ENCODE measurements at regions not wholly inside any gene's neighbourhood (a gene's known extent, or its start where the extent isn't known, plus 50 kb on each side); places are given as distances from the start of the nearest gene placed in this dataset.

DNA sequence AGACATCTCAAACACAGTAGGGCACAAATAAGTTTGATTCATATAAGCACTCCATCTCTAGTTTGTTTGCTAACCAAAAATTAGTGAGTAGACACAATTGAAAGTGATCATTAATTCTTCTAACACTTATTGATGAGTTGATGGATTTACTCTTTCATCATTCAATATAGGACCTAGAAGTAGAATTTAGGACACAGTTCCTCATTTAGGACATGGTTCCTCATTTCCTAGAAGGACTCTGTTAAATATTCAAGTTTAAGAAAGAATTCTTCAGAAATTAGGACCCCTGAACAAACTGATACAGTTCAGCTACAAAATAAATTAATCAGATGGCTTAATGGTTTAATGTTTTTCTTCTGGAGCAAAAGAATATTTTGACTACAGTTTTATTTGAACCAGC, 143.5 kb upstream of the PRR16 start:
- no peak overlapping the region for H3K27ac ChIP-seq
- no peak for DNase-seq (ENCODE audit: low read depth in 1 of 2, low spot score in 1 of 2)
- POLR2A ChIA-PET, result no interaction called here
- H3K9me3 ChIP-seq, result no peaks in the 10 kb centered on the region
- no peak for FAIRE-seq
- H3K4me2 ChIP-seq, result no peak overlapping the region
- ATAC-seq, result no peak
- H3K4me1 ChIP-seq, result no peaks in the 10 kb centered on the region
- no peak overlapping the region for H3K4me3 ChIP-seq
- CTCF ChIA-PET, result interaction anchor here (1.5 kb wide), 1 partner anchor 12 kb away, joined by 3 read pairs; no protein-coding TSS in a partner anchor
- TF ChIP-seq RNF2 (IDR thresholded peaks at IDR 0.05; ENCODE audit: borderline replicate concordance, low read depth), result no peak
- TF ChIP-seq PHF8 (IDR thresholded peaks at IDR 0.05; ENCODE audit: borderline replicate concordance, low read depth), result no peak
- no peak for TF ChIP-seq RCOR1 (IDR thresholded peaks at IDR 0.05; ENCODE audit: low read depth, low read length)
- TF ChIP-seq MAZ (IDR thresholded peaks at IDR 0.05; ENCODE audit: borderline replicate concordance, low read depth, low read length), result no peak
- TF ChIP-seq CEBPB (IDR thresholded peaks at IDR 0.05), result no peak
- TF ChIP-seq, protein P1, sequence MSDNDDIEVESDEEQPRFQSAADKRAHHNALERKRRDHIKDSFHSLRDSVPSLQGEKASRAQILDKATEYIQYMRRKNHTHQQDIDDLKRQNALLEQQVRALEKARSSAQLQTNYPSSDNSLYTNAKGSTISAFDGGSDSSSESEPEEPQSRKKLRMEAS (IDR thresholded peaks at IDR 0.05), result no peak

DNA sequence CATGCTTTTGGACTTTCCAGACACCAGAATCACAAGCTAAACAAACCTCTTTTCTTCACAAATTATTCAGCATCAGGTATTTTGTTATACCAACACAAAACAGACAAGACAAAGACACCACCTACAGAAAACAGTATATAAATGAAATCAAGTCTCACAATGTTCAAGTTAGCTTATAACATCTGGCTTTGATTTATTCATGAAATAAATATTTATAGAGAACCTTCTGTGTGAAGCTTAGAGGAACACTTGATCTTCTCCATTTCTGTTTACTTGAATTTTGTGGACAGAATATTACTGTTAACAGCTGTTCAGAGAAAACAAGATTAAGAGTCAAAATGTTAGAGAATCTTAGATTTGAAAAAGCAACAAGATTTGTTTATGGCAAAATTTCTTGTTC, 137.4 kb upstream of the PRR16 start:
- FAIRE-seq, result no peak
- Histone ChIP-seq H3K4me3 (no peak overlapping the region), H3K9me3 (no peaks in the 10 kb centered on the region), H3K4me1 (no peaks in the 10 kb centered on the region), H3K27ac (no peak overlapping the region), H3K4me2 (no peak overlapping the region)
- no peak for DNase-seq (ENCODE audit: low read depth in 1 of 2, low spot score in 1 of 2)
- CTCF ChIA-PET, result no interaction called here
- POLR2A ChIA-PET, result no interaction called here
- TF ChIP-seq ZSCAN20 (CRISPR knock-in tag; IDR thresholded peaks at IDR 0.05) (no peak), RAD21 (conservative IDR thresholded peaks at IDR 0.05 in 1 of 2, IDR thresholded peaks at IDR 0.05 in 1 of 2) (no peak), CHD2 (IDR thresholded peaks at IDR 0.05; ENCODE audit: low read length, partially characterized antibody) (no peak), POLR2A (IDR thresholded peaks at IDR 0.05; ENCODE audit: low read length) (no peak), TFCP2L1 (CRISPR knock-in tag; IDR thresholded peaks at IDR 0.05) (no peak), NFE2L2 (conservative IDR thresholded peaks at IDR 0.05; ENCODE audit: low read length) (no peak)
- TF ChIP-seq, protein P2, sequence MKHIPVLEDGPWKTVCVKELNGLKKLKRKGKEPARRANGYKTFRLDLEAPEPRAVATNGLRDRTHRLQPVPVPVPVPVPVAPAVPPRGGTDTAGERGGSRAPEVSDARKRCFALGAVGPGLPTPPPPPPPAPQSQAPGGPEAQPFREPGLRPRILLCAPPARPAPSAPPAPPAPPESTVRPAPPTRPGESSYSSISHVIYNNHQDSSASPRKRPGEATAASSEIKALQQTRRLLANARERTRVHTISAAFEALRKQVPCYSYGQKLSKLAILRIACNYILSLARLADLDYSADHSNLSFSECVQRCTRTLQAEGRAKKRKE (CRISPR knock-in tag; IDR thresholded peaks at IDR 0.05; ENCODE audit: low read depth), result no peak
- TF ChIP-seq, protein P1 (IDR thresholded peaks at IDR 0.05), result no peak
- TF ChIP-seq, protein P3, sequence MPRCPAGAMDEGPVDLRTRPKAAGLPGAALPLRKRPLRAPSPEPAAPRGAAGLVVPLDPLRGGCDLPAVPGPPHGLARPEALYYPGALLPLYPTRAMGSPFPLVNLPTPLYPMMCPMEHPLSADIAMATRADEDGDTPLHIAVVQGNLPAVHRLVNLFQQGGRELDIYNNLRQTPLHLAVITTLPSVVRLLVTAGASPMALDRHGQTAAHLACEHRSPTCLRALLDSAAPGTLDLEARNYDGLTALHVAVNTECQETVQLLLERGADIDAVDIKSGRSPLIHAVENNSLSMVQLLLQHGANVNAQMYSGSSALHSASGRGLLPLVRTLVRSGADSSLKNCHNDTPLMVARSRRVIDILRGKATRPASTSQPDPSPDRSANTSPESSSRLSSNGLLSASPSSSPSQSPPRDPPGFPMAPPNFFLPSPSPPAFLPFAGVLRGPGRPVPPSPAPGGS (IDR thresholded peaks at IDR 0.05), result no peak
- ATAC-seq, result no peak

DNA sequence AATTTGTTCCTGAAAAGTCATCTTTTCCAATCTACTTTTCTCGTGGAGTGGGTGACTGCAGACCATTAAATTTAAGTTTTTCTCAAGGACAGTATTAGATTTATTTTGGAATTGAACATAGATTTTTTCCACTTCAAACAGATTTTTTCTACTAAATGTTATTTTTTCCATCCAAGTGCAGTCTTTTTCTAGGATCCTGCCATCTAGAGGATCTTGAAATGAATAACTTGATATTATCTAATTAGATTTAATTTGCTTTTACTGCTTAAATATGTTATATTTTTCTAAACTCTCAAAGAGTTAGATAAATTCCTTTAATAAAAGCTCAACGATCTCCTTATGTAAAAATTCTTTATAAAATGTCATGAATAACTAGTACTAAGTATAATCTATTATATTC, 136.9 kb upstream of the PRR16 start:
- under 1% methylated on average over 2 of the region's 2 CpGs for WGBS (ENCODE audit: missing lambda C conversion rate)
- Histone ChIP-seq H3K9me3 (no peaks in the 10 kb centered on the region), H3K4me1 (no peaks in the 10 kb centered on the region), H3K27ac (no peak overlapping the region), H3K4me2 (no peak overlapping the region), H3K4me3 (no peak overlapping the region)
- ATAC-seq (no peak), DNase-seq (ENCODE audit: low read depth in 1 of 2, low spot score in 1 of 2) (no peak), FAIRE-seq (no peak)
- ChIA-PET CTCF (no interaction called here), POLR2A (no interaction called here)
- no peak for TF ChIP-seq CBX2 (IDR thresholded peaks at IDR 0.05; ENCODE audit: borderline replicate concordance, low read depth)
- no peak for TF ChIP-seq MYC (IDR thresholded peaks at IDR 0.05; ENCODE audit: borderline replicate concordance, low read length)
- TF ChIP-seq JUN (IDR thresholded peaks at IDR 0.05), result no peak
- TF ChIP-seq NPAS2 (CRISPR knock-in tag; IDR thresholded peaks at IDR 0.05; ENCODE audit: borderline replicate concordance), result no peak
- TF ChIP-seq CHD2 (IDR thresholded peaks at IDR 0.05; ENCODE audit: low read length, partially characterized antibody), result no peak
- no peak for TF ChIP-seq HDAC2 (IDR thresholded peaks at IDR 0.05)
- TF ChIP-seq CBX8 (IDR thresholded peaks at IDR 0.05), result no peak
- TF ChIP-seq POLR2AphosphoS2 (conservative IDR thresholded peaks at IDR 0.05; ENCODE audit: low read length), result no peak
- TF ChIP-seq HEYL (CRISPR knock-in tag; IDR thresholded peaks at IDR 0.05), result no peak
- TF ChIP-seq, protein P4, sequence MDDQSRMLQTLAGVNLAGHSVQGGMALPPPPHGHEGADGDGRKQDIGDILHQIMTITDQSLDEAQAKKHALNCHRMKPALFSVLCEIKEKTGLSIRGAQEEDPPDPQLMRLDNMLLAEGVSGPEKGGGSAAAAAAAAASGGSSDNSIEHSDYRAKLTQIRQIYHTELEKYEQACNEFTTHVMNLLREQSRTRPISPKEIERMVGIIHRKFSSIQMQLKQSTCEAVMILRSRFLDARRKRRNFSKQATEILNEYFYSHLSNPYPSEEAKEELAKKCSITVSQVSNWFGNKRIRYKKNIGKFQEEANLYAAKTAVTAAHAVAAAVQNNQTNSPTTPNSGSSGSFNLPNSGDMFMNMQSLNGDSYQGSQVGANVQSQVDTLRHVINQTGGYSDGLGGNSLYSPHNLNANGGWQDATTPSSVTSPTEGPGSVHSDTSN (IDR thresholded peaks at IDR 0.05), result no peak
- no peak for TF ChIP-seq ZSCAN20 (CRISPR knock-in tag; IDR thresholded peaks at IDR 0.05)
- TF ChIP-seq NFE2L2 (conservative IDR thresholded peaks at IDR 0.05; ENCODE audit: low read length), result no peak
- no peak for TF ChIP-seq ZFP36 (IDR thresholded peaks at IDR 0.05; ENCODE audit: borderline replicate concordance, partially characterized antibody)
- TF ChIP-seq RAD21 (conservative IDR thresholded peaks at IDR 0.05 in 1 of 2, IDR thresholded peaks at IDR 0.05 in 1 of 2), result no peak
- no peak for TF ChIP-seq CHD4 (IDR thresholded peaks at IDR 0.05; ENCODE audit: borderline replicate concordance)
- no peak for TF ChIP-seq ZNF302 (CRISPR knock-in tag; IDR thresholded peaks at IDR 0.05)
- TF ChIP-seq HOXB5 (CRISPR knock-in tag; IDR thresholded peaks at IDR 0.05), result no peak
- no peak for TF ChIP-seq HOXB13 (CRISPR knock-in tag; IDR thresholded peaks at IDR 0.05; ENCODE audit: low read depth)

All from A549 (cell line).